H1 (cell line): ENCODE measurements at regions not wholly inside any gene's neighbourhood (a gene's known extent, or its start where the extent isn't known, plus 50 kb on each side); places are given as distances from the start of the nearest gene placed in this dataset.

ENCODE experiments used
- CTCF ChIA-PET: fragments of 300-600 bp; sonication (Branson Sonifier 250); formaldehyde crosslinking; loops from one replicate; lab custom pipeline; 2021; ENCODE audit not compliant: partially characterized antibody; lab: Charles Lee
- POLR2A ChIA-PET: fragments of 300-600 bp; sonication (Branson Sonifier 250); formaldehyde crosslinking; loops from one replicate; lab custom pipeline; 2021; ENCODE audit warnings: inconsistent platforms; ENCODE audit not compliant: partially characterized antibody; lab: Charles Lee
- DNase-seq, 2 experiments: peaks; one replicate each; pipeline versions ENCODE4 v3.0.0 to v3.0.0-alpha.2; 2010 to 2022; ENCODE audit warnings: low spot score in 2 of 2, low read depth in 1 of 2, mixed read lengths in 1 of 2
- FAIRE-seq: peaks from 2 replicates; lab custom pipeline; 2011; peaks lifted over from hg19 to GRCh38; lab: Jason Lieb, UNC
- H2AFZ ChIP-seq: 2 replicates; pipeline ENCODE4 v1.8.1; 2012; ENCODE audit warnings: low read length, inconsistent platforms
- H2AK5ac ChIP-seq: 2 replicates; pipeline ENCODE4 v1.6.1; 2013; ENCODE audit warnings: low read depth, low read length
- H2BK120ac ChIP-seq: replicated peaks from 2 replicates; pipeline ENCODE3; 2013; ENCODE audit warnings: low read depth, low read length, inconsistent platforms
- H2BK12ac ChIP-seq: 2 replicates; pipeline ENCODE4 v1.6.1; 2013; ENCODE audit warnings: low read depth, low read length
- H2BK15ac ChIP-seq: 2 replicates; pipeline ENCODE4 v1.6.1; 2013; ENCODE audit warnings: low read length
- H2BK20ac ChIP-seq: 2 replicates; pipeline ENCODE4 v1.6.1; 2013; ENCODE audit warnings: low read length
- H2BK5ac ChIP-seq: 2 replicates; pipeline ENCODE4 v1.6.1; 2013; ENCODE audit warnings: low read depth, low read length
- H3K14ac ChIP-seq: 2 replicates; pipeline ENCODE4 v1.6.1; 2013; ENCODE audit warnings: inconsistent platforms; ENCODE audit not compliant: insufficient read length
- H3K18ac ChIP-seq: 2 replicates; pipeline ENCODE4 v1.6.1; 2013; ENCODE audit warnings: low read length; ENCODE audit errors: extremely low read depth
- H3K23ac ChIP-seq: 2 replicates; pipeline ENCODE4 v1.6.1; 2013; ENCODE audit warnings: inconsistent platforms; ENCODE audit not compliant: insufficient read length
- H3K23me2 ChIP-seq: 2 replicates; pipeline ENCODE4 v1.6.1; 2013; ENCODE audit warnings: low read depth, low read length
- H3K27ac ChIP-seq: 2 replicates; pipeline ENCODE4 v1.6.1; 2011; ENCODE audit warnings: low read depth, low read length, inconsistent platforms
- H3K27me3 ChIP-seq, 4 experiments: replicated peaks in 1 of 4; 1 replicate in 1 of 4; 2 replicates in 3 of 4; pipeline versions ENCODE4 v1.6.1 to v1.8.1; 2011 to 2013; ENCODE audit warnings: low read length in 3 of 4, mild to moderate bottlenecking in 3 of 4, inconsistent platforms in 2 of 4, mixed read lengths in 2 of 4, moderate library complexity in 1 of 4; ENCODE audit not compliant: control insufficient read depth in 3 of 4, insufficient read depth in 3 of 4; ENCODE audit errors: extremely low read depth in 1 of 4
- H3K36me3 ChIP-seq, 4 experiments: 2 replicates each; pipeline versions ENCODE4 v1.6.1 to v1.8.1; 2011 to 2013; ENCODE audit warnings: mild to moderate bottlenecking in 4 of 4, low read length in 3 of 4, moderate library complexity in 2 of 4, control low read depth in 1 of 4, inconsistent platforms in 1 of 4; ENCODE audit not compliant: insufficient read depth in 4 of 4, control insufficient read depth in 2 of 4
- H3K4ac ChIP-seq: replicated peaks from 2 replicates; pipeline ENCODE3; 2013; ENCODE audit warnings: low read length, low read depth, mixed read lengths, inconsistent platforms; ENCODE audit not compliant: insufficient read length
- H3K4me1 ChIP-seq, 4 experiments: replicated peaks in 1 of 4; 1 replicate in 1 of 4; 2 replicates in 3 of 4; pipeline versions ENCODE4 v1.6.1 to v1.8.1; 2011 to 2013; ENCODE audit warnings: low read length in 3 of 4, inconsistent platforms in 2 of 4, mixed read lengths in 1 of 4; ENCODE audit not compliant: insufficient read depth in 4 of 4, control insufficient read depth in 3 of 4
- H3K4me2 ChIP-seq, 2 experiments: 2 replicates each; pipeline versions ENCODE4 v1.6.1 to v1.8.1; 2011 to 2013; ENCODE audit warnings: low read depth in 2 of 2, low read length in 2 of 2, control low read depth in 1 of 2, inconsistent platforms in 1 of 2, mild to moderate bottlenecking in 1 of 2; ENCODE audit not compliant: insufficient read depth in 1 of 2
- H3K4me3 ChIP-seq, 4 experiments: fragments of 200-600, 300-600 bp in 1 of 4; sonication (generic), shearing (Covaris generic), sonication (Bioruptor Twin) in 1 of 4; 2 replicates each; pipeline versions ENCODE4 v1.5.1 to v1.8.1; 2011 to 2016; ENCODE audit warnings: low read length in 4 of 4, low read depth in 3 of 4, control low read depth in 2 of 4, inconsistent platforms in 2 of 4, mild to moderate bottlenecking in 2 of 4, mixed read lengths in 1 of 4, moderate library complexity in 1 of 4; ENCODE audit not compliant: insufficient read depth in 2 of 4; ENCODE audit errors: extremely low read depth in 1 of 4
- H3K56ac ChIP-seq: replicated peaks from 2 replicates; pipeline ENCODE3; 2013; ENCODE audit warnings: low read depth, mild to moderate bottlenecking, mixed read lengths, low read length, inconsistent platforms; ENCODE audit not compliant: insufficient read length
- H3K79me1 ChIP-seq: 2 replicates; pipeline ENCODE4 v1.6.1; 2013; ENCODE audit warnings: low read depth, low read length, control low read depth
- H3K79me2 ChIP-seq, 2 experiments: 2 replicates each; pipeline versions ENCODE4 v1.6.1 to v1.8.1; 2012 to 2013; ENCODE audit warnings: low read length in 2 of 2, mild to moderate bottlenecking in 2 of 2, inconsistent platforms in 1 of 2; ENCODE audit not compliant: insufficient read depth in 2 of 2, control insufficient read depth in 1 of 2
- H3K9ac ChIP-seq, 4 experiments: replicated peaks in 1 of 4; 1 replicate in 1 of 4; 2 replicates in 3 of 4; pipeline versions ENCODE4 v1.6.1 to v1.8.1; 2011 to 2013; ENCODE audit warnings: low read depth in 3 of 4, low read length in 3 of 4, control low read depth in 2 of 4, mild to moderate bottlenecking in 2 of 4, moderate library complexity in 2 of 4, inconsistent platforms in 1 of 4; ENCODE audit errors: extremely low read depth in 1 of 4
- H3K9me3 ChIP-seq, 2 experiments: 2 replicates each; pipeline versions ENCODE4 v1.6.1 to v1.8.1; 2012 to 2013; ENCODE audit warnings: mild to moderate bottlenecking in 2 of 2, moderate library complexity in 2 of 2, control low read depth in 1 of 2, inconsistent platforms in 1 of 2, low read depth in 1 of 2, low read length in 1 of 2, mixed read lengths in 1 of 2; ENCODE audit not compliant: insufficient read depth in 2 of 2
- H4K20me1 ChIP-seq, 2 experiments: replicated peaks in 1 of 2; 2 replicates each; pipeline versions ENCODE3 to v1.8.1; 2011 to 2013; ENCODE audit warnings: inconsistent platforms in 2 of 2, low read length in 2 of 2, mild to moderate bottlenecking in 1 of 2; ENCODE audit not compliant: insufficient read depth in 2 of 2, control insufficient read depth in 1 of 2
- H4K5ac ChIP-seq: 2 replicates; pipeline ENCODE4 v1.6.1; 2013; ENCODE audit warnings: low read length, low read depth, mixed read lengths, inconsistent platforms; ENCODE audit not compliant: insufficient read length
- H4K8ac ChIP-seq: 2 replicates; pipeline ENCODE4 v1.8.0; 2013; ENCODE audit warnings: mild to moderate bottlenecking, moderate library complexity, low read length, inconsistent platforms; ENCODE audit not compliant: insufficient read depth; ENCODE audit errors: extremely low read depth
- H4K91ac ChIP-seq: replicated peaks from 2 replicates; pipeline ENCODE3; 2013; ENCODE audit warnings: low read length, mixed read lengths, inconsistent platforms; ENCODE audit not compliant: insufficient read length
- BRCA1 ChIP-seq: IDR thresholded peaks from 2 replicates; pipeline ENCODE4 v1.6.1; 2012; ENCODE audit warnings: low read depth, low read length, improper control_type of control experiment
- CBX5 ChIP-seq: fragments of 300-800, 300-1000 bp; sonication (generic); IDR thresholded peaks from 2 replicates; pipeline ENCODE4 v1.7.1; 2016; ENCODE audit warnings: antibody characterized with exemption, low read length, low read depth
- CHD1 ChIP-seq: IDR thresholded peaks from 2 replicates; pipeline ENCODE4 v1.6.1; 2012; ENCODE audit warnings: low read depth, low read length, improper control_type of control experiment
- EGR1 ChIP-seq: IDR thresholded peaks from 2 replicates; pipeline ENCODE4 v1.6.1; 2011; ENCODE audit warnings: low read depth, low read length, borderline replicate concordance
- MAFK ChIP-seq: IDR thresholded peaks from 2 replicates; pipeline ENCODE4 v1.6.1; 2012; ENCODE audit warnings: low read depth, mild to moderate bottlenecking, improper control_type of control experiment, low read length
- POLR2A ChIP-seq, 2 experiments: IDR thresholded peaks; 1 replicate in 1 of 2; 2 replicates in 1 of 2; pipeline ENCODE4 v1.6.1; 2011; ENCODE audit warnings: low read depth in 2 of 2, low read length in 2 of 2, mild to moderate bottlenecking in 2 of 2; ENCODE audit errors: control extremely low read depth in 1 of 2
- RFX5 ChIP-seq: IDR thresholded peaks from 2 replicates; pipeline ENCODE4 v1.6.1; 2011; ENCODE audit warnings: low read depth, low read length, improper control_type of control experiment, borderline replicate concordance
- SAP30 ChIP-seq: fragments of 300-600 bp; sonication (generic); IDR thresholded peaks from 2 replicates; pipeline ENCODE4 v1.7.1; 2012; ENCODE audit warnings: low read length, moderate library complexity, mild to moderate bottlenecking, inconsistent platforms; ENCODE audit not compliant: insufficient read depth, insufficient replicate concordance
- SIRT6 ChIP-seq: IDR thresholded peaks from one replicate; pipeline ENCODE4 v1.7.1; 2012; ENCODE audit warnings: low read length, inconsistent platforms
- SIX5 ChIP-seq: IDR thresholded peaks from 2 replicates; pipeline ENCODE4 v1.6.1; 2011; ENCODE audit warnings: mild to moderate bottlenecking, low read depth, low read length
- SP1 ChIP-seq: IDR thresholded peaks from 2 replicates; pipeline ENCODE4 v1.6.1; 2011; ENCODE audit warnings: low read depth, low read length
- SUZ12 ChIP-seq: fragments of 200-600 bp; sonication (generic); IDR thresholded peaks from 2 replicates; pipeline ENCODE4 v1.6.1; 2012; ENCODE audit warnings: mild to moderate bottlenecking, inconsistent platforms, low read length, moderate library complexity, mixed read lengths
- TCF12 ChIP-seq: IDR thresholded peaks from 2 replicates; pipeline ENCODE4 v1.6.1; 2011; ENCODE audit warnings: low read depth, mild to moderate bottlenecking, low read length
- TEAD4 ChIP-seq: IDR thresholded peaks from 2 replicates; pipeline ENCODE4 v1.6.1; 2012; ENCODE audit warnings: low read depth, low read length, inconsistent platforms, mixed read lengths

- no peak overlapping the region for H3K4me2 ChIP-seq
- no peak overlapping the region for H2BK120ac ChIP-seq
- H3K27me3 ChIP-seq, result no peaks in the 10 kb centered on the region; a peak in 1 of 7 replicates
- FAIRE-seq (no peak), DNase-seq (no peak)
- no peak overlapping the region for H2BK15ac ChIP-seq
- H3K27ac ChIP-seq, result no peak overlapping the region
- H3K4me3 ChIP-seq, result no peak overlapping the region
- no peak overlapping the region for H2AFZ ChIP-seq
- no peak overlapping the region for H3K4ac ChIP-seq
- no peak overlapping the region for H4K91ac ChIP-seq
- H3K56ac ChIP-seq, result no peak overlapping the region
- H4K5ac ChIP-seq, result no peak overlapping the region
- no peak overlapping the region for H3K23ac ChIP-seq
- H3K79me2 ChIP-seq, result no peaks in the 10 kb centered on the region
- no peaks in the 10 kb centered on the region for H3K9me3 ChIP-seq
- H3K23me2 ChIP-seq, result no peaks in the 10 kb centered on the region
- no peak overlapping the region for H2BK12ac ChIP-seq
- no peak overlapping the region for H3K9ac ChIP-seq
- no peak overlapping the region for H3K18ac ChIP-seq
- H3K79me1 ChIP-seq, result no peaks in the 10 kb centered on the region
- POLR2A ChIA-PET, result no interaction called here
- CTCF ChIA-PET, result no interaction called here
- no peak overlapping the region for H2AK5ac ChIP-seq
- H3K4me1 ChIP-seq, result no peaks in the 10 kb centered on the region; a peak in 1 of 7 replicates
- H4K8ac ChIP-seq, result no peak overlapping the region
- H3K14ac ChIP-seq, result no peak overlapping the region
- no peaks in the 10 kb centered on the region for H4K20me1 ChIP-seq
- TF ChIP-seq TCF12 (no peak), POLR2A (IDR thresholded peaks at IDR 0.05; ENCODE audit: control extremely low read depth in 1 of 2, low read depth in 2 of 2, low read length in 2 of 2) (no peak), SUZ12 (no peak), CBX5 (no peak), RFX5 (no peak), EGR1 (no peak), SIRT6 (no peak), MAFK (no peak), CHD1 (no peak), BRCA1 (no peak), TEAD4 (no peak), SP1 (no peak), SIX5 (no peak), SAP30 (no peak)
- no peak overlapping the region for H2BK20ac ChIP-seq
- H2BK5ac ChIP-seq, result no peak overlapping the region
- no peaks in the 10 kb centered on the region for H3K36me3 ChIP-seq
Observed at GRCh38 chr4:67054896-67055295, 490.4 kb downstream of the CENPC start.
